ENCODE measurements at regions not wholly inside any gene's neighbourhood (a gene's known extent, or its start where the extent isn't known, plus 50 kb on each side); places are given as distances from the start of the nearest gene placed in this dataset.

GRCh38 chr5:174462129-174462528, 262.3 kb upstream of the MSX2 start:
- TF ChIP-seq CTCF (IDR thresholded peaks at IDR 0.05) (no peak), REST (IDR thresholded peaks at IDR 0.05; ENCODE audit: insufficient read depth in 1 of 2, low read depth in 2 of 2, low read length in 1 of 2) (no peak), POLR2AphosphoS5 (IDR thresholded peaks at IDR 0.05; ENCODE audit: low read depth, low read length) (no peak), SIN3A (IDR thresholded peaks at IDR 0.05; ENCODE audit: borderline replicate concordance, insufficient read depth, low read depth, low read length) (no peak)

Measured in Panc1 (cell line).